ENCODE measurements at regions not wholly inside any gene's neighbourhood (a gene's known extent, or its start where the extent isn't known, plus 50 kb on each side); places are given as distances from the start of the nearest gene placed in this dataset.

DNA sequence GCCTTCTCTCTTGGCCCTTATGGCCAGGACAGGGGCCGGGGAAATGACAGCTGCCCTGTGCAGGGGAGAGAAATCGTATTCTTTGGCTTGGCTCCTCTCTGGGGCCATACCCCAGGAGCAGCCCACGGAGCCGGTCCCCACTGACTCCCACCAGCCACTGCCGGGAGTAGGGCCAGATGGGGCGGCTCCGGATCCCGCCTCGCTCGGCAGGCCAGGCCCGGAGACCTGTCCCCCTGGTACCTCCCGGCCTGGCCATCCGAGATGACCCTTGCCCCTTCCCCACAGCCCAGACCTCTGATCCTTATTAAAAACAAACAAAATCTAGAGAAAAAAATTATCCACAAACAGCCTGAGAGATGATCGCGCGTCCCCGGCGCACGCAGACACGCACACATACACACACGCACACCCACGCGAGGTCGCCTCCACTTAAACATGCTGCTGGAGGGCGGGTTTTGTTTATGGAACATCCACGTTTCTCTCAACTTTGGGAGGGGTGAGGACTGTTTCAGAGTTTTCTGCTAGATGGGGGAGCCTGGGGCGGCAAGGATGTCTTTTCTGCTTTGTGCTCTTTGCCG lies 59.1 kb downstream of the IGLL1 start (continued):
- TF ChIP-seq, protein P1, sequence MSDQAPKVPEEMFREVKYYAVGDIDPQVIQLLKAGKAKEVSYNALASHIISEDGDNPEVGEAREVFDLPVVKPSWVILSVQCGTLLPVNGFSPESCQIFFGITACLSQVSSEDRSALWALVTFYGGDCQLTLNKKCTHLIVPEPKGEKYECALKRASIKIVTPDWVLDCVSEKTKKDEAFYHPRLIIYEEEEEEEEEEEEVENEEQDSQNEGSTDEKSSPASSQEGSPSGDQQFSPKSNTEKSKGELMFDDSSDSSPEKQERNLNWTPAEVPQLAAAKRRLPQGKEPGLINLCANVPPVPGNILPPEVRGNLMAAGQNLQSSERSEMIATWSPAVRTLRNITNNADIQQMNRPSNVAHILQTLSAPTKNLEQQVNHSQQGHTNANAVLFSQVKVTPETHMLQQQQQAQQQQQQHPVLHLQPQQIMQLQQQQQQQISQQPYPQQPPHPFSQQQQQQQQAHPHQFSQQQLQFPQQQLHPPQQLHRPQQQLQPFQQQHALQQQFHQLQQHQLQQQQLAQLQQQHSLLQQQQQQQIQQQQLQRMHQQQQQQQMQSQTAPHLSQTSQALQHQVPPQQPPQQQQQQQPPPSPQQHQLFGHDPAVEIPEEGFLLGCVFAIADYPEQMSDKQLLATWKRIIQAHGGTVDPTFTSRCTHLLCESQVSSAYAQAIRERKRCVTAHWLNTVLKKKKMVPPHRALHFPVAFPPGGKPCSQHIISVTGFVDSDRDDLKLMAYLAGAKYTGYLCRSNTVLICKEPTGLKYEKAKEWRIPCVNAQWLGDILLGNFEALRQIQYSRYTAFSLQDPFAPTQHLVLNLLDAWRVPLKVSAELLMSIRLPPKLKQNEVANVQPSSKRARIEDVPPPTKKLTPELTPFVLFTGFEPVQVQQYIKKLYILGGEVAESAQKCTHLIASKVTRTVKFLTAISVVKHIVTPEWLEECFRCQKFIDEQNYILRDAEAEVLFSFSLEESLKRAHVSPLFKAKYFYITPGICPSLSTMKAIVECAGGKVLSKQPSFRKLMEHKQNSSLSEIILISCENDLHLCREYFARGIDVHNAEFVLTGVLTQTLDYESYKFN (CRISPR knock-in tag; conservative IDR thresholded peaks at IDR 0.05), result no peak; the same call in 1 of the 2 replicates
- TF ChIP-seq ZBTB7B (CRISPR knock-in tag; IDR thresholded peaks at IDR 0.05) (0 out of 2 replicates have a peak, but pooled peaks have one; percentile 63), SMARCC2 (IDR thresholded peaks at IDR 0.05) (no peak), SOX13 (IDR thresholded peaks at IDR 0.05) (no peak), SOX13 (CRISPR knock-in tag; conservative IDR thresholded peaks at IDR 0.05 in 1 of 2, IDR thresholded peaks at IDR 0.05 in 1 of 2) (peak in 1 of 2 experiments; percentile 79; a peak in 1 of 4 replicates), ZNF660 (CRISPR knock-in tag; IDR thresholded peaks at IDR 0.05; ENCODE audit: borderline replicate concordance, low read depth) (no peak), ZFX (CRISPR knock-in tag; IDR thresholded peaks at IDR 0.05; ENCODE audit: low read depth) (peak; percentile 58), RBM39 (IDR thresholded peaks at IDR 0.05; ENCODE audit: low read depth, low read length, poor library complexity, severe bottlenecking) (peak; percentile 79), ZNF274 (CRISPR knock-in tag; IDR thresholded peaks at IDR 0.05) (peak; percentile 51; the same call in 1 of the 2 replicates), ZNF275 (CRISPR knock-in tag; IDR thresholded peaks at IDR 0.05; ENCODE audit: borderline replicate concordance) (0 out of 2 replicates have a peak, but pooled peaks have one; percentile 35), SMAD1 (CRISPR knock-in tag; IDR thresholded peaks at IDR 0.05; ENCODE audit: borderline replicate concordance, low read depth) (0 out of 2 replicates have a peak, but pooled peaks have one; percentile 73), NFKB2 (CRISPR knock-in tag; IDR thresholded peaks at IDR 0.05; ENCODE audit: borderline replicate concordance) (peak; percentile 29; the same call in 1 of the 2 replicates), GABPA (IDR thresholded peaks at IDR 0.05; ENCODE audit: low read depth, low read length) (no peak), GABPA (CRISPR knock-in tag; IDR thresholded peaks at IDR 0.05; ENCODE audit: low read depth) (no peak; the same call in 1 of the 2 replicates), PHB2 (IDR thresholded peaks at IDR 0.05; ENCODE audit: partially characterized antibody) (no peak), YEATS4 (CRISPR knock-in tag; IDR thresholded peaks at IDR 0.05; ENCODE audit: borderline replicate concordance) (no peak), PCBP2 (optimal IDR thresholded peaks at IDR 0.05; ENCODE audit: low read depth, low read length, poor library complexity, severe bottlenecking) (no peak), PHF8 (CRISPR knock-in tag; IDR thresholded peaks at IDR 0.05) (peak; percentile 36; the same call in 1 of the 2 replicates), NR2F6 (IDR thresholded peaks at IDR 0.05) (peak; percentile 62; the same call in 1 of the 2 replicates), NR2F6 (CRISPR knock-in tag; IDR thresholded peaks at IDR 0.05) (no peak; the same call in 1 of the 2 replicates), TCF7 (IDR thresholded peaks at IDR 0.05; ENCODE audit: low read depth) (0 out of 2 replicates have a peak, but pooled peaks have one; percentile 23), ZFP37 (CRISPR knock-in tag; IDR thresholded peaks at IDR 0.05; ENCODE audit: borderline replicate concordance) (peak; percentile 43; the same call in 1 of the 2 replicates)
- TF ChIP-seq, protein P2, sequence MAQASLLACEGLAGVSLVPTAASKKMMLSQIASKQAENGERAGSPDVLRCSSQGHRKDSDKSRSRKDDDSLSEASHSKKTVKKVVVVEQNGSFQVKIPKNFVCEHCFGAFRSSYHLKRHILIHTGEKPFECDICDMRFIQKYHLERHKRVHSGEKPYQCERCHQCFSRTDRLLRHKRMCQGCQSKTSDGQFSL (CRISPR knock-in tag; IDR thresholded peaks at IDR 0.05), result 0 out of 2 replicates have a peak, but pooled peaks have one; percentile 8
- TF ChIP-seq, protein P3, sequence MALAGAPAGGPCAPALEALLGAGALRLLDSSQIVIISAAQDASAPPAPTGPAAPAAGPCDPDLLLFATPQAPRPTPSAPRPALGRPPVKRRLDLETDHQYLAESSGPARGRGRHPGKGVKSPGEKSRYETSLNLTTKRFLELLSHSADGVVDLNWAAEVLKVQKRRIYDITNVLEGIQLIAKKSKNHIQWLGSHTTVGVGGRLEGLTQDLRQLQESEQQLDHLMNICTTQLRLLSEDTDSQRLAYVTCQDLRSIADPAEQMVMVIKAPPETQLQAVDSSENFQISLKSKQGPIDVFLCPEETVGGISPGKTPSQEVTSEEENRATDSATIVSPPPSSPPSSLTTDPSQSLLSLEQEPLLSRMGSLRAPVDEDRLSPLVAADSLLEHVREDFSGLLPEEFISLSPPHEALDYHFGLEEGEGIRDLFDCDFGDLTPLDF (CRISPR knock-in tag; IDR thresholded peaks at IDR 0.05), result 0 out of 2 replicates have a peak, but pooled peaks have one; percentile 1
